GM12878 (cell line): ENCODE measurements at regions not wholly inside any gene's neighbourhood (a gene's known extent, or its start where the extent isn't known, plus 50 kb on each side); places are given as distances from the start of the nearest gene placed in this dataset.
A peak's percentile ranks its signal among the peaks of the same experiment; 100 is the strongest.

ENCODE experiments used
- BCL3 ChIP-seq: IDR thresholded peaks from 2 replicates; pipeline ENCODE4 v1.6.1; 2011; ENCODE audit warnings: borderline replicate concordance, low read depth, mild to moderate bottlenecking, moderate library complexity, low read length; ENCODE audit not compliant: insufficient read depth, poor library complexity, severe bottlenecking
- BCLAF1 ChIP-seq: fragments of 450-650 bp; IDR thresholded peaks from 2 replicates; pipeline ENCODE4 v1.6.1; 2017; ENCODE audit warnings: antibody characterized with exemption, mild to moderate bottlenecking, moderate library complexity
- CBX5 ChIP-seq: sonication (generic); IDR thresholded peaks from 2 replicates; pipeline ENCODE4 v1.6.1; 2016; ENCODE audit warnings: low read depth, moderate library complexity, mild to moderate bottlenecking, inconsistent platforms
- CREM ChIP-seq: IDR thresholded peaks from 2 replicates; pipeline ENCODE4 v1.6.1; 2014; ENCODE audit warnings: antibody characterized with exemption, low read depth
- DPF2 ChIP-seq: fragments of 450-650 bp; IDR thresholded peaks from 2 replicates; pipeline ENCODE4 v1.6.1; 2017; ENCODE audit warnings: mild to moderate bottlenecking
- HCFC1 ChIP-seq: fragments of 150-350 bp; IDR thresholded peaks from 2 replicates; pipeline ENCODE4 v1.6.1; 2014; ENCODE audit warnings: low read length
- IRF3 ChIP-seq: fragments of 450-650 bp; IDR thresholded peaks from 2 replicates; pipeline ENCODE4 v1.6.1; 2014; ENCODE audit warnings: mild to moderate bottlenecking
- NRF1 ChIP-seq: conservative IDR thresholded peaks from 2 replicates; pipeline ENCODE4 v1.6.1; 2011; ENCODE audit warnings: mild to moderate bottlenecking, low read depth, low read length, improper control_type of control experiment
- PML ChIP-seq: IDR thresholded peaks from 2 replicates; pipeline ENCODE4 v1.6.1; 2012; ENCODE audit warnings: low read length, inconsistent platforms
- POLR2AphosphoS2 ChIP-seq: IDR thresholded peaks from 2 replicates; pipeline ENCODE4 v1.6.1; 2011; ENCODE audit warnings: low read depth, mild to moderate bottlenecking, low read length, improper control_type of control experiment, moderate library complexity
- RAD51 ChIP-seq: fragments of 450-650 bp; IDR thresholded peaks from 2 replicates; pipeline ENCODE4 v1.6.1; 2016; ENCODE audit warnings: moderate library complexity, mild to moderate bottlenecking, inconsistent platforms
- RCOR1 ChIP-seq: conservative IDR thresholded peaks from 2 replicates; pipeline ENCODE4 v1.6.1; 2012; ENCODE audit warnings: low read depth, low read length, improper control_type of control experiment
- RELB ChIP-seq: fragments of 450-650 bp; IDR thresholded peaks from 2 replicates; pipeline ENCODE4 v1.6.1; 2017; ENCODE audit warnings: low read depth, mild to moderate bottlenecking, moderate library complexity
- RUNX3 ChIP-seq: IDR thresholded peaks from 2 replicates; pipeline ENCODE4 v1.6.1; 2012; ENCODE audit warnings: low read length, inconsistent platforms
- SREBF1 ChIP-seq: IDR thresholded peaks from 2 replicates; pipeline ENCODE4 v1.6.1; 2012; ENCODE audit warnings: mild to moderate bottlenecking, low read length
- SREBF2 ChIP-seq: IDR thresholded peaks from 2 replicates; pipeline ENCODE4 v1.6.1; 2012; ENCODE audit warnings: mild to moderate bottlenecking, low read length
- SRF ChIP-seq, 2 experiments: IDR thresholded peaks; 2 replicates each; pipeline ENCODE4 v1.6.1; 2011; ENCODE audit warnings: low read depth in 2 of 2, low read length in 2 of 2, mild to moderate bottlenecking in 1 of 2, moderate library complexity in 1 of 2
- ZBTB11 ChIP-seq: fragments of 450-650 bp; formaldehyde crosslinking; IDR thresholded peaks from 2 replicates; pipeline ENCODE4 v1.5.0; 2022; ENCODE audit warnings: mild to moderate bottlenecking, missing genetic modification characterization

GRCh38 chr2:181305301-181306123 is 151.7 kb upstream of the ITGA4 start (continued):
- no peak for TF ChIP-seq SREBF1
- TF ChIP-seq RUNX3, result peak; percentile 98
- TF ChIP-seq NRF1, result no peak
- TF ChIP-seq CBX5, result peak; percentile 64
- no peak for TF ChIP-seq POLR2AphosphoS2
- TF ChIP-seq PML, result peak; percentile 63; the same call in 1 of the 2 replicates
- no peak for TF ChIP-seq IRF3
- no peak for TF ChIP-seq BCLAF1
- no peak for TF ChIP-seq HCFC1
- TF ChIP-seq RELB, result peak; percentile 70
- TF ChIP-seq CREM, result peak; percentile 58; the same call in 1 of the 2 replicates
- no peak for TF ChIP-seq SREBF2
- TF ChIP-seq DPF2, result peak; percentile 75
- no peak for TF ChIP-seq SRF (IDR thresholded peaks at IDR 0.05; ENCODE audit: low read depth in 2 of 2, low read length in 2 of 2)
- TF ChIP-seq ZBTB11 (CRISPR knock-in tag), result no peak
- TF ChIP-seq BCL3, result peak; percentile 56
- no peak for TF ChIP-seq RAD51
- 0 out of 2 replicates have a peak, but pooled peaks have one; percentile 34 for TF ChIP-seq RCOR1
